ENCODE measurements at regions not wholly inside any gene's neighbourhood (a gene's known extent, or its start where the extent isn't known, plus 50 kb on each side); places are given as distances from the start of the nearest gene placed in this dataset.

- no peak for TF ChIP-seq CTCF (IDR thresholded peaks at IDR 0.05; ENCODE audit: borderline replicate concordance, extremely low read depth, low read length, poor library complexity, severe bottlenecking)
- no peak for TF ChIP-seq EZH2 (IDR thresholded peaks at IDR 0.05; ENCODE audit: borderline replicate concordance, low read depth, low read length, severe bottlenecking)
These were observed 144.6 kb upstream of the GPR26 start for GRCh38 chr10:123521556-123521955.

Data from DND-41 (cell line).